PC-9 (cell line): ENCODE measurements at regions not wholly inside any gene's neighbourhood (a gene's known extent, or its start where the extent isn't known, plus 50 kb on each side); places are given as distances from the start of the nearest gene placed in this dataset.

Experiments used
- EZH2 ChIP-seq: fragments of 200-600 bp; sonication (generic); IDR thresholded peaks from 2 replicates; pipeline ENCODE4 v1.8.0; 2017; ENCODE audit warnings: antibody characterized with exemption, low read depth
- TF ChIP-seq, protein P1 (sequence below): fragments of 200-600 bp; sonication (generic); conservative IDR thresholded peaks from 2 replicates; pipeline ENCODE4 v1.6.1; 2017; ENCODE audit warnings: mixed run types, antibody characterized with exemption, mild to moderate bottlenecking, moderate library complexity

DNA sequence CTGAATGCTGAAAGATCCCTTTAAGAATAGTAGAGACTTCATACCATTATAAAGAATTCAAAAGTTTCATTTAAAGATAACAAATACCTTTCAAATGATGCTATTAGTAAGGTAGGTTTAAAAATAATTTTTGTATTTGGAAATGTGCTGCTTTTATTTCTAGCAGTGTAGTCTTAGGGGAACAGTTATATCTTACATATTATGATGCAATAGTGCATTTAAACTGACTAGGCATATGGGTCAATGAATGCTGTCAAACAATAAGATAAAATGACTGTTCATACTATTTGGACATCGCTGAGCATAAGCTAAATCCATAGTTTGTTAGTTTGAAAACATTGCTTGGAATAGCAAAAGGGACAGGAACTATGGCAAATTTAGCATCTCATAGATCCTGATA, 354.8 kb upstream of the SEMA3A start:
- TF ChIP-seq, protein P1, sequence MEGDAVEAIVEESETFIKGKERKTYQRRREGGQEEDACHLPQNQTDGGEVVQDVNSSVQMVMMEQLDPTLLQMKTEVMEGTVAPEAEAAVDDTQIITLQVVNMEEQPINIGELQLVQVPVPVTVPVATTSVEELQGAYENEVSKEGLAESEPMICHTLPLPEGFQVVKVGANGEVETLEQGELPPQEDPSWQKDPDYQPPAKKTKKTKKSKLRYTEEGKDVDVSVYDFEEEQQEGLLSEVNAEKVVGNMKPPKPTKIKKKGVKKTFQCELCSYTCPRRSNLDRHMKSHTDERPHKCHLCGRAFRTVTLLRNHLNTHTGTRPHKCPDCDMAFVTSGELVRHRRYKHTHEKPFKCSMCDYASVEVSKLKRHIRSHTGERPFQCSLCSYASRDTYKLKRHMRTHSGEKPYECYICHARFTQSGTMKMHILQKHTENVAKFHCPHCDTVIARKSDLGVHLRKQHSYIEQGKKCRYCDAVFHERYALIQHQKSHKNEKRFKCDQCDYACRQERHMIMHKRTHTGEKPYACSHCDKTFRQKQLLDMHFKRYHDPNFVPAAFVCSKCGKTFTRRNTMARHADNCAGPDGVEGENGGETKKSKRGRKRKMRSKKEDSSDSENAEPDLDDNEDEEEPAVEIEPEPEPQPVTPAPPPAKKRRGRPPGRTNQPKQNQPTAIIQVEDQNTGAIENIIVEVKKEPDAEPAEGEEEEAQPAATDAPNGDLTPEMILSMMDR: no peak
- no peak for TF ChIP-seq EZH2
